ENCODE measurements at regions not wholly inside any gene's neighbourhood (a gene's known extent, or its start where the extent isn't known, plus 50 kb on each side); places are given as distances from the start of the nearest gene placed in this dataset.
A peak's percentile ranks its signal among the peaks of the same experiment; 100 is the strongest.

DNA sequence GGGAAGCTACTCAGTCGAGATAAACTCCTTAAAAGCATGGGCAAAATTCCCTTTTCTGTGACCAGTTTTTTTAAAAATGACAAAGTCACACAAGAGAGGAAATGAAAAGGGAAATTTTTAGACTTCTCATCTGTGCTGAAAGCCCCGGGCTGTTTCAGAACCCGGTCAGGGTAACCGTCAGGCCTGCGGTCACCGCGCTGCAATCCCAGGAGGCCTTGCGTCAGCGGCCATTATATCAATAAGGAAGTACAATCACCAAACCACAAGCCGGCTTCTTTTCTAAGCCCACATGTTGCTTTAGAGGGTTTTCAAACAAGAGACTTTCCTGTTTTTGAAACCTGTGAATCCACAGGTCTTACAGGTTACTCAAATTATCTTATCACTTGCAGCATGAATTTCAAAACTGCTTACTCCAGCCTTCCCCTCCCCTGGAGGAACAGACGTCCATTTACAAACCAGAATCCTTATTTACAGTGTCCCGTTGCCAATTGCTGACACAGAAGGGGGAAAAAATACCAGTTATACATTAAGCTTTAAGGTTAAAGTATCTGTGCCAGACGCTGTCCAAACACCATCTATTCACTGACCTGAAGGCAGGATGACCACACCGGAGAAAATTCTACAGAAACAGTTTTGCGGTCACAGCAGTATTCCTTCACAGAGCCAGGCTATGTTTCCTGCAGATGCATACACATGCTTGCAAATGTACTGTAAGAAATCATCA, 165.3 kb downstream of the TOMM20 start (continued):
- TF ChIP-seq ZBTB42 (CRISPR knock-in tag; IDR thresholded peaks at IDR 0.05) (no peak), MAFF (IDR thresholded peaks at IDR 0.05; ENCODE audit: low read depth, low read length) (peak; percentile 79), ZNF138 (CRISPR knock-in tag; IDR thresholded peaks at IDR 0.05; ENCODE audit: low read depth) (no peak), TEAD2 (CRISPR knock-in tag; IDR thresholded peaks at IDR 0.05) (no peak), MAFK (conservative IDR thresholded peaks at IDR 0.05 in 1 of 2, IDR thresholded peaks at IDR 0.05 in 1 of 2; ENCODE audit: low read length in 2 of 2) (peak; percentile 51 to 68), ZNF589 (CRISPR knock-in tag; conservative IDR thresholded peaks at IDR 0.05) (no peak), NFE2L1 (CRISPR knock-in tag; IDR thresholded peaks at IDR 0.05; ENCODE audit: borderline replicate concordance) (no peak), KDM5B (CRISPR knock-in tag; IDR thresholded peaks at IDR 0.05; ENCODE audit: borderline replicate concordance) (no peak), PHB2 (IDR thresholded peaks at IDR 0.05; ENCODE audit: partially characterized antibody) (no peak), PLRG1 (conservative IDR thresholded peaks at IDR 0.05) (no peak), RARA (CRISPR knock-in tag; IDR thresholded peaks at IDR 0.05) (peak; percentile 86), HNRNPUL1 (IDR thresholded peaks at IDR 0.05; ENCODE audit: low read depth, low read length) (no peak; the same call in 1 of the 2 replicates), ZNF879 (CRISPR knock-in tag; IDR thresholded peaks at IDR 0.05) (no peak), HMG20A (CRISPR knock-in tag; IDR thresholded peaks at IDR 0.05; ENCODE audit: borderline replicate concordance) (peak; percentile 76)
- TF ChIP-seq, protein P1, sequence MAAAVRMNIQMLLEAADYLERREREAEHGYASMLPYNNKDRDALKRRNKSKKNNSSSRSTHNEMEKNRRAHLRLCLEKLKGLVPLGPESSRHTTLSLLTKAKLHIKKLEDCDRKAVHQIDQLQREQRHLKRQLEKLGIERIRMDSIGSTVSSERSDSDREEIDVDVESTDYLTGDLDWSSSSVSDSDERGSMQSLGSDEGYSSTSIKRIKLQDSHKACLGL (CRISPR knock-in tag; IDR thresholded peaks at IDR 0.05) = no peak
- TF ChIP-seq, protein P2, sequence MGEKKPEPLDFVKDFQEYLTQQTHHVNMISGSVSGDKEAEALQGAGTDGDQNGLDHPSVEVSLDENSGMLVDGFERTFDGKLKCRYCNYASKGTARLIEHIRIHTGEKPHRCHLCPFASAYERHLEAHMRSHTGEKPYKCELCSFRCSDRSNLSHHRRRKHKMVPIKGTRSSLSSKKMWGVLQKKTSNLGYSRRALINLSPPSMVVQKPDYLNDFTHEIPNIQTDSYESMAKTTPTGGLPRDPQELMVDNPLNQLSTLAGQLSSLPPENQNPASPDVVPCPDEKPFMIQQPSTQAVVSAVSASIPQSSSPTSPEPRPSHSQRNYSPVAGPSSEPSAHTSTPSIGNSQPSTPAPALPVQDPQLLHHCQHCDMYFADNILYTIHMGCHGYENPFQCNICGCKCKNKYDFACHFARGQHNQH (CRISPR knock-in tag; IDR thresholded peaks at IDR 0.05) = peak; percentile 94
- TF ChIP-seq, protein P3, sequence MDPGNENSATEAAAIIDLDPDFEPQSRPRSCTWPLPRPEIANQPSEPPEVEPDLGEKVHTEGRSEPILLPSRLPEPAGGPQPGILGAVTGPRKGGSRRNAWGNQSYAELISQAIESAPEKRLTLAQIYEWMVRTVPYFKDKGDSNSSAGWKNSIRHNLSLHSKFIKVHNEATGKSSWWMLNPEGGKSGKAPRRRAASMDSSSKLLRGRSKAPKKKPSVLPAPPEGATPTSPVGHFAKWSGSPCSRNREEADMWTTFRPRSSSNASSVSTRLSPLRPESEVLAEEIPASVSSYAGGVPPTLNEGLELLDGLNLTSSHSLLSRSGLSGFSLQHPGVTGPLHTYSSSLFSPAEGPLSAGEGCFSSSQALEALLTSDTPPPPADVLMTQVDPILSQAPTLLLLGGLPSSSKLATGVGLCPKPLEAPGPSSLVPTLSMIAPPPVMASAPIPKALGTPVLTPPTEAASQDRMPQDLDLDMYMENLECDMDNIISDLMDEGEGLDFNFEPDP (CRISPR knock-in tag; conservative IDR thresholded peaks at IDR 0.05) = no peak
- TF ChIP-seq, protein P4, sequence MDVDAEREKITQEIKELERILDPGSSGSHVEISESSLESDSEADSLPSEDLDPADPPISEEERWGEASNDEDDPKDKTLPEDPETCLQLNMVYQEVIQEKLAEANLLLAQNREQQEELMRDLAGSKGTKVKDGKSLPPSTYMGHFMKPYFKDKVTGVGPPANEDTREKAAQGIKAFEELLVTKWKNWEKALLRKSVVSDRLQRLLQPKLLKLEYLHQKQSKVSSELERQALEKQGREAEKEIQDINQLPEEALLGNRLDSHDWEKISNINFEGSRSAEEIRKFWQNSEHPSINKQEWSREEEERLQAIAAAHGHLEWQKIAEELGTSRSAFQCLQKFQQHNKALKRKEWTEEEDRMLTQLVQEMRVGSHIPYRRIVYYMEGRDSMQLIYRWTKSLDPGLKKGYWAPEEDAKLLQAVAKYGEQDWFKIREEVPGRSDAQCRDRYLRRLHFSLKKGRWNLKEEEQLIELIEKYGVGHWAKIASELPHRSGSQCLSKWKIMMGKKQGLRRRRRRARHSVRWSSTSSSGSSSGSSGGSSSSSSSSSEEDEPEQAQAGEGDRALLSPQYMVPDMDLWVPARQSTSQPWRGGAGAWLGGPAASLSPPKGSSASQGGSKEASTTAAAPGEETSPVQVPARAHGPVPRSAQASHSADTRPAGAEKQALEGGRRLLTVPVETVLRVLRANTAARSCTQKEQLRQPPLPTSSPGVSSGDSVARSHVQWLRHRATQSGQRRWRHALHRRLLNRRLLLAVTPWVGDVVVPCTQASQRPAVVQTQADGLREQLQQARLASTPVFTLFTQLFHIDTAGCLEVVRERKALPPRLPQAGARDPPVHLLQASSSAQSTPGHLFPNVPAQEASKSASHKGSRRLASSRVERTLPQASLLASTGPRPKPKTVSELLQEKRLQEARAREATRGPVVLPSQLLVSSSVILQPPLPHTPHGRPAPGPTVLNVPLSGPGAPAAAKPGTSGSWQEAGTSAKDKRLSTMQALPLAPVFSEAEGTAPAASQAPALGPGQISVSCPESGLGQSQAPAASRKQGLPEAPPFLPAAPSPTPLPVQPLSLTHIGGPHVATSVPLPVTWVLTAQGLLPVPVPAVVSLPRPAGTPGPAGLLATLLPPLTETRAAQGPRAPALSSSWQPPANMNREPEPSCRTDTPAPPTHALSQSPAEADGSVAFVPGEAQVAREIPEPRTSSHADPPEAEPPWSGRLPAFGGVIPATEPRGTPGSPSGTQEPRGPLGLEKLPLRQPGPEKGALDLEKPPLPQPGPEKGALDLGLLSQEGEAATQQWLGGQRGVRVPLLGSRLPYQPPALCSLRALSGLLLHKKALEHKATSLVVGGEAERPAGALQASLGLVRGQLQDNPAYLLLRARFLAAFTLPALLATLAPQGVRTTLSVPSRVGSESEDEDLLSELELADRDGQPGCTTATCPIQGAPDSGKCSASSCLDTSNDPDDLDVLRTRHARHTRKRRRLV (CRISPR knock-in tag; IDR thresholded peaks at IDR 0.05) = no peak
- TF ChIP-seq, protein P5, sequence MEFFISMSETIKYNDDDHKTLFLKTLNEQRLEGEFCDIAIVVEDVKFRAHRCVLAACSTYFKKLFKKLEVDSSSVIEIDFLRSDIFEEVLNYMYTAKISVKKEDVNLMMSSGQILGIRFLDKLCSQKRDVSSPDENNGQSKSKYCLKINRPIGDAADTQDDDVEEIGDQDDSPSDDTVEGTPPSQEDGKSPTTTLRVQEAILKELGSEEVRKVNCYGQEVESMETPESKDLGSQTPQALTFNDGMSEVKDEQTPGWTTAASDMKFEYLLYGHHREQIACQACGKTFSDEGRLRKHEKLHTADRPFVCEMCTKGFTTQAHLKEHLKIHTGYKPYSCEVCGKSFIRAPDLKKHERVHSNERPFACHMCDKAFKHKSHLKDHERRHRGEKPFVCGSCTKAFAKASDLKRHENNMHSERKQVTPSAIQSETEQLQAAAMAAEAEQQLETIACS (CRISPR knock-in tag; IDR thresholded peaks at IDR 0.05) = 0 out of 2 replicates have a peak, but pooled peaks have one; percentile 34
